ENCODE measurements at regions not wholly inside any gene's neighbourhood (a gene's known extent, or its start where the extent isn't known, plus 50 kb on each side); places are given as distances from the start of the nearest gene placed in this dataset.

DNA sequence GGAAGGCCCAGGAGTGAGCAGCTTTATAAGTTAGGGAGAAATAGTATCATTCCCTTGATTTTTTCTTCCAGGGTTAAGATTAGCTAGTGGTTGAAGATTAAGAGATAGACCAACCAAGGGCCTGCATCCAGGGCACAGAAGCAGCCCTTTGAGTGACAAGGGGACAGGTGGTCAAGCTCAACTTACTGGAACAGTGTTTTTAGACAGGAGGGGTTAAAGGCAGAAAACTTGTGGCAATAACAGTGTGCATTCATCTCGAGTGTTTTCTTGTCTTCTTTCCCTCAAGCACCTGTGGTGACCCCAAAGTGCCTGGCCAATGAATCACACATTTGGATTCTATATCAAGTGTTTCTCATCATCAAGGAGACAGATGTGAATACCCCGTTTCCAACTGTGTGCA, 267.5 kb downstream of the PDCD6IP start:
- CTCF ChIA-PET: no interaction called here
- no peak for ATAC-seq
- TF ChIP-seq ETV6 (CRISPR knock-in tag; IDR thresholded peaks at IDR 0.05) (no peak), CREM (CRISPR knock-in tag; IDR thresholded peaks at IDR 0.05) (no peak), GRHL2 (CRISPR knock-in tag; IDR thresholded peaks at IDR 0.05; ENCODE audit: insufficient replicate concordance, severe bottlenecking) (no peak), ZNF671 (CRISPR knock-in tag; IDR thresholded peaks at IDR 0.05) (no peak), CBFB (CRISPR knock-in tag; IDR thresholded peaks at IDR 0.05; ENCODE audit: low read depth) (no peak), ELF4 (CRISPR knock-in tag; IDR thresholded peaks at IDR 0.05; ENCODE audit: low read depth) (no peak), CREB1 (CRISPR knock-in tag; IDR thresholded peaks at IDR 0.05) (no peak), NR1H2 (CRISPR knock-in tag; IDR thresholded peaks at IDR 0.05) (no peak), TP53 (CRISPR knock-in tag; IDR thresholded peaks at IDR 0.05) (no peak)
- TF ChIP-seq, protein P1, sequence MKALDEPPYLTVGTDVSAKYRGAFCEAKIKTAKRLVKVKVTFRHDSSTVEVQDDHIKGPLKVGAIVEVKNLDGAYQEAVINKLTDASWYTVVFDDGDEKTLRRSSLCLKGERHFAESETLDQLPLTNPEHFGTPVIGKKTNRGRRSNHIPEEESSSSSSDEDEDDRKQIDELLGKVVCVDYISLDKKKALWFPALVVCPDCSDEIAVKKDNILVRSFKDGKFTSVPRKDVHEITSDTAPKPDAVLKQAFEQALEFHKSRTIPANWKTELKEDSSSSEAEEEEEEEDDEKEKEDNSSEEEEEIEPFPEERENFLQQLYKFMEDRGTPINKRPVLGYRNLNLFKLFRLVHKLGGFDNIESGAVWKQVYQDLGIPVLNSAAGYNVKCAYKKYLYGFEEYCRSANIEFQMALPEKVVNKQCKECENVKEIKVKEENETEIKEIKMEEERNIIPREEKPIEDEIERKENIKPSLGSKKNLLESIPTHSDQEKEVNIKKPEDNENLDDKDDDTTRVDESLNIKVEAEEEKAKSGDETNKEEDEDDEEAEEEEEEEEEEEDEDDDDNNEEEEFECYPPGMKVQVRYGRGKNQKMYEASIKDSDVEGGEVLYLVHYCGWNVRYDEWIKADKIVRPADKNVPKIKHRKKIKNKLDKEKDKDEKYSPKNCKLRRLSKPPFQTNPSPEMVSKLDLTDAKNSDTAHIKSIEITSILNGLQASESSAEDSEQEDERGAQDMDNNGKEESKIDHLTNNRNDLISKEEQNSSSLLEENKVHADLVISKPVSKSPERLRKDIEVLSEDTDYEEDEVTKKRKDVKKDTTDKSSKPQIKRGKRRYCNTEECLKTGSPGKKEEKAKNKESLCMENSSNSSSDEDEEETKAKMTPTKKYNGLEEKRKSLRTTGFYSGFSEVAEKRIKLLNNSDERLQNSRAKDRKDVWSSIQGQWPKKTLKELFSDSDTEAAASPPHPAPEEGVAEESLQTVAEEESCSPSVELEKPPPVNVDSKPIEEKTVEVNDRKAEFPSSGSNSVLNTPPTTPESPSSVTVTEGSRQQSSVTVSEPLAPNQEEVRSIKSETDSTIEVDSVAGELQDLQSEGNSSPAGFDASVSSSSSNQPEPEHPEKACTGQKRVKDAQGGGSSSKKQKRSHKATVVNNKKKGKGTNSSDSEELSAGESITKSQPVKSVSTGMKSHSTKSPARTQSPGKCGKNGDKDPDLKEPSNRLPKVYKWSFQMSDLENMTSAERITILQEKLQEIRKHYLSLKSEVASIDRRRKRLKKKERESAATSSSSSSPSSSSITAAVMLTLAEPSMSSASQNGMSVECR (CRISPR knock-in tag; IDR thresholded peaks at IDR 0.05; ENCODE audit: borderline replicate concordance): no peak
- TF ChIP-seq, protein P2, sequence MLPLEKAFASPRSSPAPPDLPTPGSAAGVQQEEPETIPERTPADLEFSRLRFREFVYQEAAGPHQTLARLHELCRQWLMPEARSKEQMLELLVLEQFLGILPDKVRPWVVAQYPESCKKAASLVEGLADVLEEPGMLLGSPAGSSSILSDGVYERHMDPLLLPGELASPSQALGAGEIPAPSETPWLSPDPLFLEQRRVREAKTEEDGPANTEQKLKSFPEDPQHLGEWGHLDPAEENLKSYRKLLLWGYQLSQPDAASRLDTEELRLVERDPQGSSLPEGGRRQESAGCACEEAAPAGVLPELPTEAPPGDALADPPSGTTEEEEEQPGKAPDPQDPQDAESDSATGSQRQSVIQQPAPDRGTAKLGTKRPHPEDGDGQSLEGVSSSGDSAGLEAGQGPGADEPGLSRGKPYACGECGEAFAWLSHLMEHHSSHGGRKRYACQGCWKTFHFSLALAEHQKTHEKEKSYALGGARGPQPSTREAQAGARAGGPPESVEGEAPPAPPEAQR (CRISPR knock-in tag; IDR thresholded peaks at IDR 0.05): no peak
- TF ChIP-seq, protein P3, sequence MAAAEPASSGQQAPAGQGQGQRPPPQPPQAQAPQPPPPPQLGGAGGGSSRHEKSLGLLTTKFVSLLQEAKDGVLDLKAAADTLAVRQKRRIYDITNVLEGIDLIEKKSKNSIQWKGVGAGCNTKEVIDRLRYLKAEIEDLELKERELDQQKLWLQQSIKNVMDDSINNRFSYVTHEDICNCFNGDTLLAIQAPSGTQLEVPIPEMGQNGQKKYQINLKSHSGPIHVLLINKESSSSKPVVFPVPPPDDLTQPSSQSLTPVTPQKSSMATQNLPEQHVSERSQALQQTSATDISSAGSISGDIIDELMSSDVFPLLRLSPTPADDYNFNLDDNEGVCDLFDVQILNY (CRISPR knock-in tag; IDR thresholded peaks at IDR 0.05): no peak
- TF ChIP-seq, protein P4, sequence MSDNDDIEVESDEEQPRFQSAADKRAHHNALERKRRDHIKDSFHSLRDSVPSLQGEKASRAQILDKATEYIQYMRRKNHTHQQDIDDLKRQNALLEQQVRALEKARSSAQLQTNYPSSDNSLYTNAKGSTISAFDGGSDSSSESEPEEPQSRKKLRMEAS (CRISPR knock-in tag; IDR thresholded peaks at IDR 0.05): no peak
- TF ChIP-seq, protein P5, sequence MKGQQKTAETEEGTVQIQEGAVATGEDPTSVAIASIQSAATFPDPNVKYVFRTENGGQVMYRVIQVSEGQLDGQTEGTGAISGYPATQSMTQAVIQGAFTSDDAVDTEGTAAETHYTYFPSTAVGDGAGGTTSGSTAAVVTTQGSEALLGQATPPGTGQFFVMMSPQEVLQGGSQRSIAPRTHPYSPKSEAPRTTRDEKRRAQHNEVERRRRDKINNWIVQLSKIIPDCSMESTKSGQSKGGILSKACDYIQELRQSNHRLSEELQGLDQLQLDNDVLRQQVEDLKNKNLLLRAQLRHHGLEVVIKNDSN (CRISPR knock-in tag; IDR thresholded peaks at IDR 0.05): no peak
- POLR2A ChIA-PET: no interaction called here
- Mint-ChIP-seq H3K4me1 (peaks cover under 1% of the 10 kb centered on the region), H3K27ac (no peak overlapping the region), H3K4me3 (no peak overlapping the region), H3K36me3 (peaks cover 2% of the 10 kb centered on the region), H3K9me3 (peaks cover 10% of the 10 kb centered on the region), H3K27me3 (ENCODE audit: low read depth) (peaks cover 7% of the 10 kb centered on the region)
- no peak for DNase-seq (ENCODE audit: low spot score)

DNA sequence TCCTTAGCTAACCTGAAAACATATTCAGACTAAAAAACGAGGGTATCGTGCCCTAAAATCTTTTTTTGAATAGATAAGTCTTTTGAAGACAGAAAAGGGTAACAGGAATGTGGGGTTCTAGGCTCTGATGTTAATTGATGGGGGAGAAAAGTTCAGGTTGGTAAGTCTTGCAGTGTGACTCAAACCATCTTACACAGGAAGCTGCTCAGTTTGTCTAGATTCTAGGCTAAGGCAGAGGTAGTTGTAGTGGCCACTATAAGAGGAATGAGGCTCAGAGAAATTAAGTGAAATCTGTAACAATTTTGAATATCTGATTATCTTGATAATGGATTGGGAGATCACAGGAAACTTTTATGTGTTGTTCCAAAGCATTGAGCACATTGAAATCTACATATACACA, 267.9 kb downstream of the PDCD6IP start:
- Mint-ChIP-seq H3K27ac (no peak overlapping the region), H3K4me1 (peaks cover 5% of the 10 kb centered on the region), H3K27me3 (ENCODE audit: low read depth) (peaks cover 11% of the 10 kb centered on the region), H3K4me3 (no peak overlapping the region), H3K9me3 (peaks cover 6% of the 10 kb centered on the region; the same call in 1 of the 2 replicates), H3K36me3 (no peaks in the 10 kb centered on the region; the same call in 1 of the 2 replicates)
- ChIA-PET POLR2A (no interaction called here), CTCF (no interaction called here)
- DNase-seq (ENCODE audit: low spot score) (no peak), ATAC-seq (no peak)
- TF ChIP-seq FOXK1 (CRISPR knock-in tag; IDR thresholded peaks at IDR 0.05): no peak
- TF ChIP-seq, protein P6, sequence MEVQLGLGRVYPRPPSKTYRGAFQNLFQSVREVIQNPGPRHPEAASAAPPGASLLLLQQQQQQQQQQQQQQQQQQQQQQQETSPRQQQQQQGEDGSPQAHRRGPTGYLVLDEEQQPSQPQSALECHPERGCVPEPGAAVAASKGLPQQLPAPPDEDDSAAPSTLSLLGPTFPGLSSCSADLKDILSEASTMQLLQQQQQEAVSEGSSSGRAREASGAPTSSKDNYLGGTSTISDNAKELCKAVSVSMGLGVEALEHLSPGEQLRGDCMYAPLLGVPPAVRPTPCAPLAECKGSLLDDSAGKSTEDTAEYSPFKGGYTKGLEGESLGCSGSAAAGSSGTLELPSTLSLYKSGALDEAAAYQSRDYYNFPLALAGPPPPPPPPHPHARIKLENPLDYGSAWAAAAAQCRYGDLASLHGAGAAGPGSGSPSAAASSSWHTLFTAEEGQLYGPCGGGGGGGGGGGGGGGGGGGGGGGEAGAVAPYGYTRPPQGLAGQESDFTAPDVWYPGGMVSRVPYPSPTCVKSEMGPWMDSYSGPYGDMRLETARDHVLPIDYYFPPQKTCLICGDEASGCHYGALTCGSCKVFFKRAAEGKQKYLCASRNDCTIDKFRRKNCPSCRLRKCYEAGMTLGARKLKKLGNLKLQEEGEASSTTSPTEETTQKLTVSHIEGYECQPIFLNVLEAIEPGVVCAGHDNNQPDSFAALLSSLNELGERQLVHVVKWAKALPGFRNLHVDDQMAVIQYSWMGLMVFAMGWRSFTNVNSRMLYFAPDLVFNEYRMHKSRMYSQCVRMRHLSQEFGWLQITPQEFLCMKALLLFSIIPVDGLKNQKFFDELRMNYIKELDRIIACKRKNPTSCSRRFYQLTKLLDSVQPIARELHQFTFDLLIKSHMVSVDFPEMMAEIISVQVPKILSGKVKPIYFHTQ (CRISPR knock-in tag; IDR thresholded peaks at IDR 0.05): no peak
- TF ChIP-seq, protein P7, sequence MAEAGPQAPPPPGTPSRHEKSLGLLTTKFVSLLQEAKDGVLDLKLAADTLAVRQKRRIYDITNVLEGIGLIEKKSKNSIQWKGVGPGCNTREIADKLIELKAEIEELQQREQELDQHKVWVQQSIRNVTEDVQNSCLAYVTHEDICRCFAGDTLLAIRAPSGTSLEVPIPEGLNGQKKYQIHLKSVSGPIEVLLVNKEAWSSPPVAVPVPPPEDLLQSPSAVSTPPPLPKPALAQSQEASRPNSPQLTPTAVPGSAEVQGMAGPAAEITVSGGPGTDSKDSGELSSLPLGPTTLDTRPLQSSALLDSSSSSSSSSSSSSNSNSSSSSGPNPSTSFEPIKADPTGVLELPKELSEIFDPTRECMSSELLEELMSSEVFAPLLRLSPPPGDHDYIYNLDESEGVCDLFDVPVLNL (CRISPR knock-in tag; IDR thresholded peaks at IDR 0.05; ENCODE audit: borderline replicate concordance, low read depth): no peak
- TF ChIP-seq GABPB1 (CRISPR knock-in tag; IDR thresholded peaks at IDR 0.05): no peak
- TF ChIP-seq, protein P8, sequence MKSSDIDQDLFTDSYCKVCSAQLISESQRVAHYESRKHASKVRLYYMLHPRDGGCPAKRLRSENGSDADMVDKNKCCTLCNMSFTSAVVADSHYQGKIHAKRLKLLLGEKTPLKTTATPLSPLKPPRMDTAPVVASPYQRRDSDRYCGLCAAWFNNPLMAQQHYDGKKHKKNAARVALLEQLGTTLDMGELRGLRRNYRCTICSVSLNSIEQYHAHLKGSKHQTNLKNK (CRISPR knock-in tag; IDR thresholded peaks at IDR 0.05): no peak
- no peak for TF ChIP-seq MXD4 (CRISPR knock-in tag; IDR thresholded peaks at IDR 0.05; ENCODE audit: borderline replicate concordance)

All from WTC11 (cell line).